Motor neuron (in vitro differentiated cells): ENCODE measurements at regions not wholly inside any gene's neighbourhood (a gene's known extent, or its start where the extent isn't known, plus 50 kb on each side); places are given as distances from the start of the nearest gene placed in this dataset.

Source experiments
- ATAC-seq, 8 experiments: fragments of 200-7000 bp; cut with Tn5 transposase; replicated peaks in 6 of 8; 2 replicates each; pipeline ENCODE4 v1.8.0; 2021; ENCODE audit warnings: mild to moderate bottlenecking in 8 of 8, moderate library complexity in 8 of 8
- H3K27ac ChIP-seq, 2 donors: fragments of 250-450 bp; sonication (Bioruptor Pico); 2 replicates each; pipeline ENCODE4 v1.9.0; 2021; ENCODE audit warnings: antibody characterized with exemption in 2 of 2, mild to moderate bottlenecking in 2 of 2, moderate library complexity in 1 of 2
- H3K4me1 ChIP-seq, 2 donors: fragments of 250-450 bp; sonication (Bioruptor Pico); replicated peaks in 1 of 2; 2 replicates each; pipeline ENCODE4 v1.6.1; 2021; ENCODE audit warnings: antibody characterized with exemption in 2 of 2, mild to moderate bottlenecking in 2 of 2, moderate library complexity in 1 of 2
- H3K4me3 ChIP-seq, 5 donors: fragments of 250-450 bp; sonication (Bioruptor Pico); 2 replicates each; pipeline ENCODE4 v1.9.0; 2021; ENCODE audit warnings: antibody characterized with exemption in 5 of 5, mild to moderate bottlenecking in 5 of 5, moderate library complexity in 4 of 5
- WGBS, 10 experiments: fragments of 450-650 bp; shearing (Covaris generic); methylation state at CpG; one replicate each; pipeline ENCODE4 v1.0.0; 2022; 5-methylcytosine and 5-hydroxymethylcytosine counted together
- in situ Hi-C, 9 experiments: fragments of 400-800 bp; cut with MboI; loops; one replicate each; pipeline ENCODE4 v1.15.0; 2021; ENCODE audit warnings: low sequenced_read_pairs in 9 of 9, low pct_unique_long_range_greater_than_20kb in 2 of 9; ENCODE audit not compliant: unreplicated experiment in 9 of 9

- Histone ChIP-seq H3K4me3 (no peak overlapping the region), H3K4me1 (peaks cover 35 to 41% of the 10 kb centered on the region in 2 donors), H3K27ac (peak overlapping the region; percentile 54 to 72)
- peak; percentile 13 to 91 (median 84) for ATAC-seq
- 0 to 11% (median 5%) methylated on average over 1 to 9 of the region's 18 CpGs; no CpG with 5 or more reads in 2 of the 10 experiments for WGBS, 10 experiments
- in situ Hi-C loops = no loop called here
Measured at GRCh38 chr11:116073854-116074837, 569.9 kb upstream of the CADM1 start.

GRCh38 chr11:116072601-116073410 lies 568.6 kb upstream of the CADM1 start:
- Histone ChIP-seq H3K27ac (no peak overlapping the region), H3K4me1 (peaks cover 35 to 40% of the 10 kb centered on the region in 2 donors), H3K4me3 (no peak overlapping the region)
- WGBS, 10 experiments = 13 to 81% (median 64%) methylated on average over 1 to 11 of the region's 16 CpGs; no CpG with 5 or more reads in 1 of the 10 experiments
- in situ Hi-C loops = no loop called here
- peak in 2 of 8 experiments; percentile 10 to 16 for ATAC-seq

- ATAC-seq = no peak
- 0 to 30% (median 17%) methylated on average over 1 to 4 of the region's 4 CpGs; no CpG with 5 or more reads in 5 of the 10 experiments for WGBS, 10 experiments
- peaks cover 35 to 38% of the 10 kb centered on the region in 2 donors for H3K4me1 ChIP-seq
Measured at GRCh38 chr11:116072133-116072532, 567.9 kb upstream of the CADM1 start.

GRCh38 chr11:116071241-116071640 lies 567.0 kb upstream of the CADM1 start:
- in situ Hi-C loops = no loop called here
- H3K27ac ChIP-seq = no peak overlapping the region
- H3K4me3 ChIP-seq = no peak overlapping the region
- 9 to 100% (median 87%) methylated on average over 2 to 6 of the region's 6 CpGs; no CpG with 5 or more reads in 2 of the 10 experiments for WGBS, 10 experiments
- peak in 1 of 8 experiments; percentile 3 for ATAC-seq
- H3K4me1 ChIP-seq = peaks cover 35 to 46% of the 10 kb centered on the region in 2 donors

More at GRCh38 chr11:116072133-116072532, 567.9 kb upstream of the CADM1 start:
- in situ Hi-C loops = no loop called here
- Histone ChIP-seq H3K27ac (no peak overlapping the region), H3K4me3 (no peak overlapping the region)

GRCh38 chr11:116070520-116070919 lies 566.3 kb upstream of the CADM1 start:
- WGBS, 10 experiments = 0 to 83% (median 43%) methylated on average over 1 to 2 of the region's 4 CpGs; no CpG with 5 or more reads in 5 of the 10 experiments
- H3K4me3 ChIP-seq = no peak overlapping the region
- H3K4me1 ChIP-seq = peaks cover 40 to 49% of the 10 kb centered on the region in 2 donors
- no peak overlapping the region for H3K27ac ChIP-seq
- no peak for ATAC-seq
- in situ Hi-C loops = no loop called here

GRCh38 chr11:116066777-116067176 lies 562.6 kb upstream of the CADM1 start:
- Histone ChIP-seq H3K27ac (no peak overlapping the region), H3K4me3 (no peak overlapping the region), H3K4me1 (peaks cover 39 to 45% of the 10 kb centered on the region in 2 donors)
- ATAC-seq = no peak
- in situ Hi-C loops = no loop called here
- WGBS, 10 experiments = 43 to 100% (median 77%) methylated on average over 1 to 5 of the region's 6 CpGs; no CpG with 5 or more reads in 2 of the 10 experiments

GRCh38 chr11:116065986-116066385 lies 561.8 kb upstream of the CADM1 start:
- in situ Hi-C loops = no loop called here
- H3K27ac ChIP-seq = no peak overlapping the region
- ATAC-seq = no peak
- 20 to 100% (median 80%) methylated on average over 1 to 8 of the region's 8 CpGs; no CpG with 5 or more reads in 3 of the 10 experiments for WGBS, 10 experiments
- peaks cover 43 to 48% of the 10 kb centered on the region in 2 donors for H3K4me1 ChIP-seq
- H3K4me3 ChIP-seq = no peak overlapping the region

- ATAC-seq = peak in 1 of 8 experiments; percentile 7
- Histone ChIP-seq H3K27ac (no peak overlapping the region), H3K4me1 (peaks cover 43 to 48% of the 10 kb centered on the region in 2 donors), H3K4me3 (no peak overlapping the region)
- 60 to 85% (median 72%) methylated on average over 1 to 8 of the region's 10 CpGs; no CpG with 5 or more reads in 3 of the 10 experiments for WGBS, 10 experiments
- in situ Hi-C loops = no loop called here
Measured at GRCh38 chr11:116065191-116065895, 561.1 kb upstream of the CADM1 start.

GRCh38 chr11:116062490-116063171 lies 558.4 kb upstream of the CADM1 start:
- 0 to 53% (median 30%) methylated on average over 1 to 4 of the region's 11 CpGs; no CpG with 5 or more reads in 3 of the 10 experiments for WGBS, 10 experiments
- H3K4me1 ChIP-seq = peaks cover 43 to 52% of the 10 kb centered on the region in 2 donors
- in situ Hi-C loops = no loop called here
- H3K27ac ChIP-seq = peak overlapping the region; percentile 41 to 49
- H3K4me3 ChIP-seq = no peak overlapping the region
- peak in 5 of 8 experiments; percentile 89 to 91 (median 90) for ATAC-seq

GRCh38 chr11:116062129-116062489 lies 557.9 kb upstream of the CADM1 start:
- 7 to 100% (median 80%) methylated on average over 1 to 3 of the region's 4 CpGs; no CpG with 5 or more reads in 5 of the 10 experiments for WGBS, 10 experiments
- ATAC-seq = peak in 5 of 8 experiments; percentile 18 to 35 (median 27)
- Histone ChIP-seq H3K4me3 (no peak overlapping the region), H3K4me1 (peaks cover 43 to 52% of the 10 kb centered on the region in 2 donors), H3K27ac (peak overlapping the region; percentile 41 to 49)
- in situ Hi-C loops = no loop called here

GRCh38 chr11:116061322-116061721 lies 557.1 kb upstream of the CADM1 start:
- ATAC-seq = no peak
- Histone ChIP-seq H3K4me3 (no peak overlapping the region), H3K27ac (no peak overlapping the region), H3K4me1 (peaks cover 43 to 46% of the 10 kb centered on the region in 2 donors)
- in situ Hi-C loops = no loop called here
- WGBS, 10 experiments = 30 to 100% (median 71%) methylated on average over 1 to 3 of the region's 4 CpGs; no CpG with 5 or more reads in 6 of the 10 experiments

- H3K4me1 ChIP-seq = peaks cover 31 to 32% of the 10 kb centered on the region in 2 donors
- H3K27ac ChIP-seq = no peak overlapping the region
- WGBS, 10 experiments = 0 to 75% (median 50%) methylated on average over 2 of the region's 2 CpGs; no CpG with 5 or more reads in 3 of the 10 experiments
- no peak for ATAC-seq
- no peak overlapping the region for H3K4me3 ChIP-seq
- in situ Hi-C loops = no loop called here
Measured at GRCh38 chr11:116059919-116060318, 555.7 kb upstream of the CADM1 start.
